ENCODE measurements at regions not wholly inside any gene's neighbourhood (a gene's known extent, or its start where the extent isn't known, plus 50 kb on each side); places are given as distances from the start of the nearest gene placed in this dataset.
"Not testable (repeated sequence)": the region's sequence is repeated elsewhere in the genome, so short reads cannot be mapped to it uniquely, and the experiment has no call there.

GRCh38 chr18:7178568-7178967, 52.3 kb upstream of the LRRC30 start:
- DNase-seq = not testable (repeated sequence)

GRCh38 chr18:7177116-7177744, 53.7 kb upstream of the LRRC30 start:
- peak; percentile 56 for DNase-seq

GRCh38 chr18:7174344-7175095, 56.4 kb upstream of the LRRC30 start:
- peak; percentile 34 for DNase-seq

GRCh38 chr18:7173216-7173615, 55.6 kb upstream of the LAMA1 start:
- DNase-seq = no peak

GRCh38 chr18:7172611-7173010, 55.0 kb upstream of the LAMA1 start:
- DNase-seq = no peak

- DNase-seq = no peak
These were observed 52.7 kb upstream of the LAMA1 start for GRCh38 chr18:7170292-7170691.

GRCh38 chr18:7169601-7170000, 52.0 kb upstream of the LAMA1 start:
- no peak for DNase-seq

GRCh38 chr18:7168408-7168807, 50.8 kb upstream of the LAMA1 start:
- DNase-seq = no peak

Data from retina (tissue), 1 donor.